Endodermal cell (in vitro differentiated cells): ENCODE measurements at regions not wholly inside any gene's neighbourhood (a gene's known extent, or its start where the extent isn't known, plus 50 kb on each side); places are given as distances from the start of the nearest gene placed in this dataset.
A peak's percentile ranks its signal among the peaks of the same experiment; 100 is the strongest.

ENCODE experiments used
- DNase-seq: peaks from one replicate; pipeline ENCODE4 v3.0.0-alpha.2; 2017
- H3K27ac ChIP-seq: 2 replicates; pipeline ENCODE4 v1.5.1; 2013; ENCODE audit warnings: mild to moderate bottlenecking, low read depth, low read length, moderate library complexity
- H3K27me3 ChIP-seq: 2 replicates; pipeline ENCODE4 v1.6.1; 2013; ENCODE audit warnings: mild to moderate bottlenecking, low read length, moderate library complexity; ENCODE audit not compliant: insufficient read depth, control insufficient read depth, poor library complexity, severe bottlenecking
- H3K36me3 ChIP-seq: 2 replicates; pipeline ENCODE4 v1.7.0; 2013; ENCODE audit warnings: mild to moderate bottlenecking, low read length, moderate library complexity; ENCODE audit not compliant: control insufficient read depth, insufficient read depth
- H3K4me1 ChIP-seq: one replicate; pipeline ENCODE4 v1.7.0; 2013; ENCODE audit warnings: low read length; ENCODE audit not compliant: control insufficient read depth, insufficient read depth
- H3K4me3 ChIP-seq: 2 replicates; pipeline ENCODE4 v1.5.1; 2013; ENCODE audit warnings: mild to moderate bottlenecking, low read length, moderate library complexity
- H3K9ac ChIP-seq: 2 replicates; pipeline ENCODE4 v1.6.1; 2013; ENCODE audit warnings: mild to moderate bottlenecking, low read length, moderate library complexity; ENCODE audit not compliant: poor library complexity, severe bottlenecking; ENCODE audit errors: extremely low read depth
- H3K9me3 ChIP-seq: 2 replicates; pipeline ENCODE4 v1.6.1; 2013; ENCODE audit warnings: mild to moderate bottlenecking, low read length, moderate library complexity; ENCODE audit not compliant: control insufficient read depth
- H3K27ac Mint-ChIP-seq: 2 replicates; pipeline ENCODE4 v1.8.0; 2020; ENCODE audit warnings: mixed read lengths
- H3K27me3 Mint-ChIP-seq: 2 replicates; pipeline ENCODE4 v1.8.0; 2021; ENCODE audit warnings: mild to moderate bottlenecking, mixed read lengths; ENCODE audit not compliant: insufficient read depth
- H3K36me3 Mint-ChIP-seq: 2 replicates; pipeline ENCODE4 v1.8.0; 2020; ENCODE audit warnings: low read depth, mixed read lengths
- H3K4me1 Mint-ChIP-seq: 2 replicates; pipeline ENCODE4 v1.8.0; 2020; ENCODE audit warnings: mixed read lengths
- H3K4me3 Mint-ChIP-seq: 2 replicates; pipeline ENCODE4 v1.8.0; 2020; ENCODE audit warnings: mild to moderate bottlenecking, moderate library complexity, mixed read lengths
- H3K9me3 Mint-ChIP-seq: 2 replicates; pipeline ENCODE4 v1.8.0; 2020; ENCODE audit warnings: mild to moderate bottlenecking, mixed read lengths
- WGBS, 2 experiments: methylation state at CpG; one replicate each; pipeline versions ENCODE4 v1.1.5 to v1.1.7; 2013; ENCODE audit warnings: missing lambda C conversion rate in 2 of 2, mixed read lengths in 1 of 2; ENCODE audit not compliant: insufficient coverage in 1 of 2, insufficient read length in 1 of 2; 5-methylcytosine and 5-hydroxymethylcytosine counted together
- TF ChIP-seq, protein P1 (sequence below): fragments of 200-600 bp; sonication (generic); conservative IDR thresholded peaks from 2 replicates; pipeline ENCODE4 v1.5.0; 2021; ENCODE audit warnings: antibody characterized with exemption, mild to moderate bottlenecking

GRCh38 chr3:63048367-63049326 is 173.4 kb upstream of the CADPS start:
- H3K4me1 ChIP-seq = no peaks in the 10 kb centered on the region
- H3K27ac ChIP-seq = no peak overlapping the region
- no peak for DNase-seq
- no peak overlapping the region for H3K4me3 ChIP-seq
- no peaks in the 10 kb centered on the region for H3K27me3 ChIP-seq
- peaks cover 8% of the 10 kb centered on the region for H3K4me1 Mint-ChIP-seq
- no peak overlapping the region for H3K4me3 Mint-ChIP-seq
- H3K36me3 ChIP-seq = no peaks in the 10 kb centered on the region
- peaks cover 9% of the 10 kb centered on the region for H3K9me3 ChIP-seq
- peaks cover 3% of the 10 kb centered on the region for H3K36me3 Mint-ChIP-seq
- WGBS, 2 experiments = 95 to 97% methylated on average over 4 of the region's 4 CpGs
- peaks cover 5% of the 10 kb centered on the region for H3K27me3 Mint-ChIP-seq
- H3K27ac Mint-ChIP-seq = no peak overlapping the region
- peaks cover 9% of the 10 kb centered on the region for H3K9me3 Mint-ChIP-seq
- TF ChIP-seq, protein P1, sequence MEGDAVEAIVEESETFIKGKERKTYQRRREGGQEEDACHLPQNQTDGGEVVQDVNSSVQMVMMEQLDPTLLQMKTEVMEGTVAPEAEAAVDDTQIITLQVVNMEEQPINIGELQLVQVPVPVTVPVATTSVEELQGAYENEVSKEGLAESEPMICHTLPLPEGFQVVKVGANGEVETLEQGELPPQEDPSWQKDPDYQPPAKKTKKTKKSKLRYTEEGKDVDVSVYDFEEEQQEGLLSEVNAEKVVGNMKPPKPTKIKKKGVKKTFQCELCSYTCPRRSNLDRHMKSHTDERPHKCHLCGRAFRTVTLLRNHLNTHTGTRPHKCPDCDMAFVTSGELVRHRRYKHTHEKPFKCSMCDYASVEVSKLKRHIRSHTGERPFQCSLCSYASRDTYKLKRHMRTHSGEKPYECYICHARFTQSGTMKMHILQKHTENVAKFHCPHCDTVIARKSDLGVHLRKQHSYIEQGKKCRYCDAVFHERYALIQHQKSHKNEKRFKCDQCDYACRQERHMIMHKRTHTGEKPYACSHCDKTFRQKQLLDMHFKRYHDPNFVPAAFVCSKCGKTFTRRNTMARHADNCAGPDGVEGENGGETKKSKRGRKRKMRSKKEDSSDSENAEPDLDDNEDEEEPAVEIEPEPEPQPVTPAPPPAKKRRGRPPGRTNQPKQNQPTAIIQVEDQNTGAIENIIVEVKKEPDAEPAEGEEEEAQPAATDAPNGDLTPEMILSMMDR = no peak
- no peak overlapping the region for H3K9ac ChIP-seq

DNA sequence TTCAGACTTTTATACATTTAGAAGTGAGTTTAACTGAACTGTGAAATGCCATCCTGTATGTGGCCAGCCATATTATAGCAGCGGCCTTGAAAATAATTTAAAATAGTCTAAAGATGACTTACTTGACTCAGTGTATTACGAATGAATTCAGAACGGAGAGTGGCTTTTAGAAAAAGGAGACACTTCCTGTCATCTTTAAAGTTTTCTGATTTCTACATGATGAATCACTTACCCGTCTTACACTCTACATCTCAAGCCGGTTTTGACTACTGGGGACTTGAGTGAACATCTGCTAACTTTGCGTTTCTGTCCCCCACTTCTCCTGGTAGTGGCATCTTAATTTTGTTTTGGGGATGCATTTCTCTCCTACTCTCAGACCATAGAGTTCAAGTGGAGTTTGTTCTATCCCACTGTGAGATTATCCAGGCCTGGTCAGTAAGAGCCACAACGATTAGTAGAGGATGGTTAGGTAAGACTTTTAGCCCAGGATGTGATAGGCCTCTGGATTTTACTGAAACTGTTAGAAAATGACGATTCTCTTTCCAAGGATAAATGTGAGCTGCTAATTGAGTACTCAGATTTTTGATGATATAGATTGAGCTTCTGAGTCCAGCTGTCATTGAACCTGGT is 175.4 kb upstream of the CADPS start:
- no peaks in the 10 kb centered on the region for H3K36me3 Mint-ChIP-seq
- H3K4me3 Mint-ChIP-seq = no peak overlapping the region
- Histone ChIP-seq H3K9ac (no peak overlapping the region), H3K36me3 (no peaks in the 10 kb centered on the region), H3K4me1 (no peaks in the 10 kb centered on the region), H3K9me3 (peaks cover 10% of the 10 kb centered on the region), H3K27me3 (no peaks in the 10 kb centered on the region), H3K4me3 (no peak overlapping the region), H3K27ac (no peak overlapping the region)
- WGBS, 2 experiments = 78 to 88% methylated on average over 5 to 8 of the region's 8 CpGs
- peaks cover 9% of the 10 kb centered on the region for H3K4me1 Mint-ChIP-seq
- H3K27ac Mint-ChIP-seq = no peak overlapping the region
- TF ChIP-seq, protein P1 = no peak
- no peak for DNase-seq
- H3K9me3 Mint-ChIP-seq = peaks cover 3% of the 10 kb centered on the region
- peaks cover 19% of the 10 kb centered on the region for H3K27me3 Mint-ChIP-seq

GRCh38 chr3:63051920-63052319 is 176.7 kb upstream of the CADPS start:
- peak overlapping the region; percentile 45 for H3K27ac ChIP-seq
- no peak overlapping the region for H3K9ac ChIP-seq
- H3K4me1 Mint-ChIP-seq = peaks cover 14% of the 10 kb centered on the region
- H3K4me3 Mint-ChIP-seq = no peak overlapping the region
- H3K36me3 Mint-ChIP-seq = no peaks in the 10 kb centered on the region
- H3K27ac Mint-ChIP-seq = no peak overlapping the region
- no peaks in the 10 kb centered on the region for H3K36me3 ChIP-seq
- WGBS, 2 experiments = 39 to 55% methylated on average over 3 to 5 of the region's 5 CpGs
- TF ChIP-seq, protein P1 = no peak
- H3K27me3 Mint-ChIP-seq = peaks cover 22% of the 10 kb centered on the region
- H3K4me3 ChIP-seq = no peak overlapping the region
- H3K9me3 ChIP-seq = peaks cover 10% of the 10 kb centered on the region
- peaks cover 3% of the 10 kb centered on the region for H3K9me3 Mint-ChIP-seq
- peaks cover 8% of the 10 kb centered on the region for H3K4me1 ChIP-seq
- DNase-seq = peak; percentile 57
- H3K27me3 ChIP-seq = no peaks in the 10 kb centered on the region
